ENCODE measurements at regions not wholly inside any gene's neighbourhood (a gene's known extent, or its start where the extent isn't known, plus 50 kb on each side); places are given as distances from the start of the nearest gene placed in this dataset.

GRCh38 chr4:158098802-158099201 is 74.0 kb downstream of the GASK1B start:
- no peaks in the 10 kb centered on the region for H4K20me1 ChIP-seq (ENCODE audit: insufficient read depth)
- no peaks in the 10 kb centered on the region for H3K27me3 ChIP-seq (ENCODE audit: insufficient read depth)
- H3K9me3 ChIP-seq = no peaks in the 10 kb centered on the region
- no peak overlapping the region for H3K4me2 ChIP-seq
- H3K4me1 ChIP-seq (ENCODE audit: control insufficient read depth in 1 of 2, insufficient read depth in 2 of 2, low read depth in 1 of 2, low read length in 1 of 2) = peaks cover 0 to 5% of the 10 kb centered on the region in 2 experiments; a peak in 1 of 4 replicates
- H2AFZ ChIP-seq (ENCODE audit: low read depth) = no peak overlapping the region
- H3K79me2 ChIP-seq (ENCODE audit: insufficient read depth) = no peaks in the 10 kb centered on the region
- H3K9ac ChIP-seq = no peak overlapping the region
- POLR2A ChIA-PET = no interaction called here
- WGBS (ENCODE audit: low lambda C conversion rate) = 100% methylated on average over 1 of the region's 1 CpG
- H3K36me3 ChIP-seq (replicated peaks in 1 of 2; ENCODE audit: control insufficient read depth in 1 of 2, insufficient read depth in 2 of 2, low read length in 1 of 2) = no peaks in the 10 kb centered on the region
- peaks cover 3% of the 10 kb centered on the region for H3F3A ChIP-seq (replicated peaks; ENCODE audit: insufficient read depth)
- H3K9me2 ChIP-seq = no peaks in the 10 kb centered on the region
- TF ChIP-seq FOSL2 (IDR thresholded peaks at IDR 0.05; ENCODE audit: borderline replicate concordance, low read depth) = no peak
- TF ChIP-seq FOXM1 (IDR thresholded peaks at IDR 0.05; ENCODE audit: low read depth) = no peak
- TF ChIP-seq, protein P1, sequence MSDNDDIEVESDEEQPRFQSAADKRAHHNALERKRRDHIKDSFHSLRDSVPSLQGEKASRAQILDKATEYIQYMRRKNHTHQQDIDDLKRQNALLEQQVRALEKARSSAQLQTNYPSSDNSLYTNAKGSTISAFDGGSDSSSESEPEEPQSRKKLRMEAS (IDR thresholded peaks at IDR 0.05; ENCODE audit: low read depth) = no peak
- TF ChIP-seq MEF2A (IDR thresholded peaks at IDR 0.05; ENCODE audit: borderline replicate concordance, low read depth) = no peak
- no peak for TF ChIP-seq NRF1 (IDR thresholded peaks at IDR 0.05; ENCODE audit: low read depth, low read length)
- no peak for TF ChIP-seq RCOR1 (IDR thresholded peaks at IDR 0.05; ENCODE audit: low read length)
- TF ChIP-seq, protein P2, sequence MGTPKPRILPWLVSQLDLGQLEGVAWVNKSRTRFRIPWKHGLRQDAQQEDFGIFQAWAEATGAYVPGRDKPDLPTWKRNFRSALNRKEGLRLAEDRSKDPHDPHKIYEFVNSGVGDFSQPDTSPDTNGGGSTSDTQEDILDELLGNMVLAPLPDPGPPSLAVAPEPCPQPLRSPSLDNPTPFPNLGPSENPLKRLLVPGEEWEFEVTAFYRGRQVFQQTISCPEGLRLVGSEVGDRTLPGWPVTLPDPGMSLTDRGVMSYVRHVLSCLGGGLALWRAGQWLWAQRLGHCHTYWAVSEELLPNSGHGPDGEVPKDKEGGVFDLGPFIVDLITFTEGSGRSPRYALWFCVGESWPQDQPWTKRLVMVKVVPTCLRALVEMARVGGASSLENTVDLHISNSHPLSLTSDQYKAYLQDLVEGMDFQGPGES (IDR thresholded peaks at IDR 0.05; ENCODE audit: low read depth, low read length) = no peak
- TF ChIP-seq, protein P3, sequence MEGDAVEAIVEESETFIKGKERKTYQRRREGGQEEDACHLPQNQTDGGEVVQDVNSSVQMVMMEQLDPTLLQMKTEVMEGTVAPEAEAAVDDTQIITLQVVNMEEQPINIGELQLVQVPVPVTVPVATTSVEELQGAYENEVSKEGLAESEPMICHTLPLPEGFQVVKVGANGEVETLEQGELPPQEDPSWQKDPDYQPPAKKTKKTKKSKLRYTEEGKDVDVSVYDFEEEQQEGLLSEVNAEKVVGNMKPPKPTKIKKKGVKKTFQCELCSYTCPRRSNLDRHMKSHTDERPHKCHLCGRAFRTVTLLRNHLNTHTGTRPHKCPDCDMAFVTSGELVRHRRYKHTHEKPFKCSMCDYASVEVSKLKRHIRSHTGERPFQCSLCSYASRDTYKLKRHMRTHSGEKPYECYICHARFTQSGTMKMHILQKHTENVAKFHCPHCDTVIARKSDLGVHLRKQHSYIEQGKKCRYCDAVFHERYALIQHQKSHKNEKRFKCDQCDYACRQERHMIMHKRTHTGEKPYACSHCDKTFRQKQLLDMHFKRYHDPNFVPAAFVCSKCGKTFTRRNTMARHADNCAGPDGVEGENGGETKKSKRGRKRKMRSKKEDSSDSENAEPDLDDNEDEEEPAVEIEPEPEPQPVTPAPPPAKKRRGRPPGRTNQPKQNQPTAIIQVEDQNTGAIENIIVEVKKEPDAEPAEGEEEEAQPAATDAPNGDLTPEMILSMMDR (IDR thresholded peaks at IDR 0.05) = no peak
- no peak for TF ChIP-seq MXI1 (IDR thresholded peaks at IDR 0.05; ENCODE audit: low read depth, low read length)
- TF ChIP-seq, protein P4, sequence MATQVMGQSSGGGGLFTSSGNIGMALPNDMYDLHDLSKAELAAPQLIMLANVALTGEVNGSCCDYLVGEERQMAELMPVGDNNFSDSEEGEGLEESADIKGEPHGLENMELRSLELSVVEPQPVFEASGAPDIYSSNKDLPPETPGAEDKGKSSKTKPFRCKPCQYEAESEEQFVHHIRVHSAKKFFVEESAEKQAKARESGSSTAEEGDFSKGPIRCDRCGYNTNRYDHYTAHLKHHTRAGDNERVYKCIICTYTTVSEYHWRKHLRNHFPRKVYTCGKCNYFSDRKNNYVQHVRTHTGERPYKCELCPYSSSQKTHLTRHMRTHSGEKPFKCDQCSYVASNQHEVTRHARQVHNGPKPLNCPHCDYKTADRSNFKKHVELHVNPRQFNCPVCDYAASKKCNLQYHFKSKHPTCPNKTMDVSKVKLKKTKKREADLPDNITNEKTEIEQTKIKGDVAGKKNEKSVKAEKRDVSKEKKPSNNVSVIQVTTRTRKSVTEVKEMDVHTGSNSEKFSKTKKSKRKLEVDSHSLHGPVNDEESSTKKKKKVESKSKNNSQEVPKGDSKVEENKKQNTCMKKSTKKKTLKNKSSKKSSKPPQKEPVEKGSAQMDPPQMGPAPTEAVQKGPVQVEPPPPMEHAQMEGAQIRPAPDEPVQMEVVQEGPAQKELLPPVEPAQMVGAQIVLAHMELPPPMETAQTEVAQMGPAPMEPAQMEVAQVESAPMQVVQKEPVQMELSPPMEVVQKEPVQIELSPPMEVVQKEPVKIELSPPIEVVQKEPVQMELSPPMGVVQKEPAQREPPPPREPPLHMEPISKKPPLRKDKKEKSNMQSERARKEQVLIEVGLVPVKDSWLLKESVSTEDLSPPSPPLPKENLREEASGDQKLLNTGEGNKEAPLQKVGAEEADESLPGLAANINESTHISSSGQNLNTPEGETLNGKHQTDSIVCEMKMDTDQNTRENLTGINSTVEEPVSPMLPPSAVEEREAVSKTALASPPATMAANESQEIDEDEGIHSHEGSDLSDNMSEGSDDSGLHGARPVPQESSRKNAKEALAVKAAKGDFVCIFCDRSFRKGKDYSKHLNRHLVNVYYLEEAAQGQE (IDR thresholded peaks at IDR 0.05; ENCODE audit: low read depth, low read length) = no peak
- no peak for TF ChIP-seq TCF12 (IDR thresholded peaks at IDR 0.05)
- TF ChIP-seq TAF1 (IDR thresholded peaks at IDR 0.05; ENCODE audit: borderline replicate concordance, low read depth, low read length) = no peak
- no peak for TF ChIP-seq EP300 (IDR thresholded peaks at IDR 0.05; ENCODE audit: borderline replicate concordance in 1 of 2, low read depth in 1 of 2, low read length in 1 of 2)
- TF ChIP-seq GABPA (IDR thresholded peaks at IDR 0.05; ENCODE audit: low read depth) = no peak
- TF ChIP-seq, protein P5, sequence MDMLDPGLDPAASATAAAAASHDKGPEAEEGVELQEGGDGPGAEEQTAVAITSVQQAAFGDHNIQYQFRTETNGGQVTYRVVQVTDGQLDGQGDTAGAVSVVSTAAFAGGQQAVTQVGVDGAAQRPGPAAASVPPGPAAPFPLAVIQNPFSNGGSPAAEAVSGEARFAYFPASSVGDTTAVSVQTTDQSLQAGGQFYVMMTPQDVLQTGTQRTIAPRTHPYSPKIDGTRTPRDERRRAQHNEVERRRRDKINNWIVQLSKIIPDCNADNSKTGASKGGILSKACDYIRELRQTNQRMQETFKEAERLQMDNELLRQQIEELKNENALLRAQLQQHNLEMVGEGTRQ (IDR thresholded peaks at IDR 0.05; ENCODE audit: borderline replicate concordance, low read depth, low read length) = no peak
- TF ChIP-seq RFX5 (IDR thresholded peaks at IDR 0.05; ENCODE audit: low read length) = no peak
- CTCF ChIA-PET = interaction anchor here (1.3 kb wide), 1 partner anchor 15 kb away, joined by 5 read pairs; no protein-coding TSS in a partner anchor
- no peak overlapping the region for H3K27ac ChIP-seq (ENCODE audit: low read depth in 2 of 2, low read length in 1 of 2)
- no peak overlapping the region for H3K4me3 ChIP-seq (ENCODE audit: low read depth in 2 of 2, low read length in 1 of 2)
- DNase-seq = no peak
